ENCODE measurements at regions not wholly inside any gene's neighbourhood (a gene's known extent, or its start where the extent isn't known, plus 50 kb on each side); places are given as distances from the start of the nearest gene placed in this dataset.

- TF ChIP-seq, protein P1, sequence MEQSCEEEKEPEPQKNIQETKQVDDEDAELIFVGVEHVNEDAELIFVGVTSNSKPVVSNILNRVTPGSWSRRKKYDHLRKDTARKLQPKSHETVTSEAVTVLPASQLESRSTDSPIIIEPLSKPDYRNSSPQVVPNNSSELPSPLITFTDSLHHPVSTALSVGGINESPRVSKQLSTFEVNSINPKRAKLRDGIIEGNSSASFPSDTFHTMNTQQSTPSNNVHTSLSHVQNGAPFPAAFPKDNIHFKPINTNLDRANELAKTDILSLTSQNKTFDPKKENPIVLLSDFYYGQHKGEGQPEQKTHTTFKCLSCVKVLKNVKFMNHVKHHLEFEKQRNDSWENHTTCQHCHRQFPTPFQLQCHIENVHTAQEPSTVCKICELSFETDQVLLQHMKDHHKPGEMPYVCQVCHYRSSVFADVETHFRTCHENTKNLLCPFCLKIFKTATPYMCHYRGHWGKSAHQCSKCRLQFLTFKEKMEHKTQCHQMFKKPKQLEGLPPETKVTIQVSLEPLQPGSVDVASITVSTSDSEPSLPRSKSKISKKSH (CRISPR knock-in tag; IDR thresholded peaks at IDR 0.05; ENCODE audit: borderline replicate concordance) = no peak
- TF ChIP-seq XBP1 (CRISPR knock-in tag; IDR thresholded peaks at IDR 0.05) (no peak), ARNT (IDR thresholded peaks at IDR 0.05) (no peak), ZNF431 (CRISPR knock-in tag; IDR thresholded peaks at IDR 0.05; ENCODE audit: borderline replicate concordance, low read depth) (no peak), MIXL1 (CRISPR knock-in tag; IDR thresholded peaks at IDR 0.05) (0 out of 2 replicates have a peak, but pooled peaks have one; percentile 50), ZMYM4 (CRISPR knock-in tag; IDR thresholded peaks at IDR 0.05) (peak; percentile 81; the same call in 1 of the 2 replicates), POGZ (CRISPR knock-in tag; IDR thresholded peaks at IDR 0.05) (no peak), RARA (CRISPR knock-in tag; IDR thresholded peaks at IDR 0.05) (peak; percentile 58), RBM22 (optimal IDR thresholded peaks at IDR 0.05; ENCODE audit: low read length) (no peak), ZNF224 (CRISPR knock-in tag; IDR thresholded peaks at IDR 0.05) (no peak), SMC3 (IDR thresholded peaks at IDR 0.05; ENCODE audit: low read length) (no peak), ZNF549 (CRISPR knock-in tag; IDR thresholded peaks at IDR 0.05) (no peak), HDAC1 (CRISPR knock-in tag; IDR thresholded peaks at IDR 0.05) (no peak; the same call in 1 of the 2 replicates), ZNF737 (CRISPR knock-in tag; IDR thresholded peaks at IDR 0.05; ENCODE audit: borderline replicate concordance) (no peak), KLF9 (CRISPR knock-in tag; IDR thresholded peaks at IDR 0.05; ENCODE audit: low read depth) (no peak), IKZF1 (IDR thresholded peaks at IDR 0.05) (no peak), ZBTB26 (CRISPR knock-in tag; IDR thresholded peaks at IDR 0.05; ENCODE audit: borderline replicate concordance) (no peak), NAIF1 (CRISPR knock-in tag; IDR thresholded peaks at IDR 0.05; ENCODE audit: borderline replicate concordance) (no peak), ASH2L (IDR thresholded peaks at IDR 0.05; ENCODE audit: insufficient read length, low read depth, low read length) (no peak)
- TF ChIP-seq, protein P2, sequence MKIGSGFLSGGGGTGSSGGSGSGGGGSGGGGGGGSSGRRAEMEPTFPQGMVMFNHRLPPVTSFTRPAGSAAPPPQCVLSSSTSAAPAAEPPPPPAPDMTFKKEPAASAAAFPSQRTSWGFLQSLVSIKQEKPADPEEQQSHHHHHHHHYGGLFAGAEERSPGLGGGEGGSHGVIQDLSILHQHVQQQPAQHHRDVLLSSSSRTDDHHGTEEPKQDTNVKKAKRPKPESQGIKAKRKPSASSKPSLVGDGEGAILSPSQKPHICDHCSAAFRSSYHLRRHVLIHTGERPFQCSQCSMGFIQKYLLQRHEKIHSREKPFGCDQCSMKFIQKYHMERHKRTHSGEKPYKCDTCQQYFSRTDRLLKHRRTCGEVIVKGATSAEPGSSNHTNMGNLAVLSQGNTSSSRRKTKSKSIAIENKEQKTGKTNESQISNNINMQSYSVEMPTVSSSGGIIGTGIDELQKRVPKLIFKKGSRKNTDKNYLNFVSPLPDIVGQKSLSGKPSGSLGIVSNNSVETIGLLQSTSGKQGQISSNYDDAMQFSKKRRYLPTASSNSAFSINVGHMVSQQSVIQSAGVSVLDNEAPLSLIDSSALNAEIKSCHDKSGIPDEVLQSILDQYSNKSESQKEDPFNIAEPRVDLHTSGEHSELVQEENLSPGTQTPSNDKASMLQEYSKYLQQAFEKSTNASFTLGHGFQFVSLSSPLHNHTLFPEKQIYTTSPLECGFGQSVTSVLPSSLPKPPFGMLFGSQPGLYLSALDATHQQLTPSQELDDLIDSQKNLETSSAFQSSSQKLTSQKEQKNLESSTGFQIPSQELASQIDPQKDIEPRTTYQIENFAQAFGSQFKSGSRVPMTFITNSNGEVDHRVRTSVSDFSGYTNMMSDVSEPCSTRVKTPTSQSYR (CRISPR knock-in tag; IDR thresholded peaks at IDR 0.05; ENCODE audit: borderline replicate concordance) = no peak
- TF ChIP-seq, protein P3, sequence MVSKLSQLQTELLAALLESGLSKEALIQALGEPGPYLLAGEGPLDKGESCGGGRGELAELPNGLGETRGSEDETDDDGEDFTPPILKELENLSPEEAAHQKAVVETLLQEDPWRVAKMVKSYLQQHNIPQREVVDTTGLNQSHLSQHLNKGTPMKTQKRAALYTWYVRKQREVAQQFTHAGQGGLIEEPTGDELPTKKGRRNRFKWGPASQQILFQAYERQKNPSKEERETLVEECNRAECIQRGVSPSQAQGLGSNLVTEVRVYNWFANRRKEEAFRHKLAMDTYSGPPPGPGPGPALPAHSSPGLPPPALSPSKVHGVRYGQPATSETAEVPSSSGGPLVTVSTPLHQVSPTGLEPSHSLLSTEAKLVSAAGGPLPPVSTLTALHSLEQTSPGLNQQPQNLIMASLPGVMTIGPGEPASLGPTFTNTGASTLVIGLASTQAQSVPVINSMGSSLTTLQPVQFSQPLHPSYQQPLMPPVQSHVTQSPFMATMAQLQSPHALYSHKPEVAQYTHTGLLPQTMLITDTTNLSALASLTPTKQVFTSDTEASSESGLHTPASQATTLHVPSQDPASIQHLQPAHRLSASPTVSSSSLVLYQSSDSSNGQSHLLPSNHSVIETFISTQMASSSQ (IDR thresholded peaks at IDR 0.05; ENCODE audit: low read depth) = peak; percentile 48; the same call in 1 of the 2 replicates
- TF ChIP-seq, protein P3 (CRISPR knock-in tag; IDR thresholded peaks at IDR 0.05; ENCODE audit: borderline replicate concordance) = no peak
Measured at GRCh38 chr6:8639928-8640649, 204.7 kb upstream of the SLC35B3 start (continued).

Data from HepG2 (cell line).